ENCODE measurements at regions not wholly inside any gene's neighbourhood (a gene's known extent, or its start where the extent isn't known, plus 50 kb on each side); places are given as distances from the start of the nearest gene placed in this dataset.

GRCh38 chr9:129390541-129390940, 212.5 kb upstream of the IER5L start:
- DNase-seq (ENCODE audit: low read depth in 1 of 2, low spot score in 1 of 2) = no peak

- DNase-seq (ENCODE audit: low read depth in 1 of 2, low spot score in 1 of 2) = no peak
Measured at GRCh38 chr9:129387822-129388221, 209.8 kb upstream of the IER5L start.

- DNase-seq (ENCODE audit: low read depth in 1 of 2, low spot score in 1 of 2) = no peak
Measured at GRCh38 chr9:129386812-129387177, 208.7 kb upstream of the IER5L start.

- no peak for DNase-seq (ENCODE audit: low read depth in 1 of 2, low spot score in 1 of 2)
Measured at GRCh38 chr9:129385211-129385934, 207.3 kb upstream of the IER5L start.

- no peak for DNase-seq (ENCODE audit: low read depth in 1 of 2, low spot score in 1 of 2)
Measured at GRCh38 chr9:129384491-129385210, 206.6 kb upstream of the IER5L start.

GRCh38 chr9:129383561-129384490, 205.8 kb upstream of the IER5L start:
- peak; percentile 42 to 47 for DNase-seq (ENCODE audit: low read depth in 1 of 2, low spot score in 1 of 2)

GRCh38 chr9:129383019-129383560, 205.0 kb upstream of the IER5L start:
- DNase-seq (ENCODE audit: low read depth in 1 of 2, low spot score in 1 of 2) = no peak

- DNase-seq (ENCODE audit: low read depth in 1 of 2, low spot score in 1 of 2) = no peak
Measured at GRCh38 chr9:129382281-129383018, 204.4 kb upstream of the IER5L start.

- no peak for DNase-seq (ENCODE audit: low read depth in 1 of 2, low spot score in 1 of 2)
Measured at GRCh38 chr9:129381481-129381957, 203.5 kb upstream of the IER5L start.

GRCh38 chr9:129380961-129381401, 202.9 kb upstream of the IER5L start:
- DNase-seq (ENCODE audit: low read depth in 1 of 2, low spot score in 1 of 2) = no peak

- no peak for DNase-seq (ENCODE audit: low read depth in 1 of 2, low spot score in 1 of 2)
Measured at GRCh38 chr9:129379886-129380285, 201.8 kb upstream of the IER5L start.

GRCh38 chr9:129379181-129379836, 201.2 kb upstream of the IER5L start:
- no peak for DNase-seq (ENCODE audit: low read depth in 1 of 2, low spot score in 1 of 2)

GRCh38 chr9:129377931-129378661, 200.0 kb upstream of the IER5L start:
- no peak for DNase-seq (ENCODE audit: low read depth in 1 of 2, low spot score in 1 of 2)

- no peak for DNase-seq (ENCODE audit: low read depth in 1 of 2, low spot score in 1 of 2)
Measured at GRCh38 chr9:129377181-129377580, 199.1 kb upstream of the IER5L start.

GRCh38 chr9:129375845-129376244, 197.8 kb upstream of the IER5L start:
- DNase-seq (ENCODE audit: low read depth in 1 of 2, low spot score in 1 of 2) = no peak

- no peak for DNase-seq (ENCODE audit: low read depth in 1 of 2, low spot score in 1 of 2)
Measured at GRCh38 chr9:129374651-129375050, 196.6 kb upstream of the IER5L start.

GRCh38 chr9:129374231-129374630, 196.2 kb upstream of the IER5L start:
- no peak for DNase-seq (ENCODE audit: low read depth in 1 of 2, low spot score in 1 of 2)

- no peak for DNase-seq (ENCODE audit: low read depth in 1 of 2, low spot score in 1 of 2)
Measured at GRCh38 chr9:129373361-129373760, 195.3 kb upstream of the IER5L start.

- DNase-seq (ENCODE audit: low read depth in 1 of 2, low spot score in 1 of 2) = no peak
Measured at GRCh38 chr9:129370770-129371169, 192.7 kb upstream of the IER5L start.

Data from stimulated activated CD4-positive, alpha-beta T cell treated with anti-CD3 and anti-CD28 coated beads, Interleukin-15, amount 100 ng/mL, for 1 hour (primary cell).